K562 (cell line): ENCODE measurements at regions not wholly inside any gene's neighbourhood (a gene's known extent, or its start where the extent isn't known, plus 50 kb on each side); places are given as distances from the start of the nearest gene placed in this dataset.

ENCODE experiments used
- ATAC-seq: fragments of 200-7000 bp; cut with Tn5 transposase; 3 replicates; pipeline ENCODE4 v1.9.1; 2020; ENCODE audit warnings: moderate library complexity
- BruUV-seq: library from RNA; stranded (reverse); fragments of 400-500 nt; replicated peaks from 2 replicates; lab custom pipeline; 2021; lab: Mats Ljungman, UMichigan
- CTCF ChIA-PET: fragments of 300-600 bp; formaldehyde crosslinking; extraction: SDS; loops from one replicate; lab custom pipeline; 2021; ENCODE audit warnings: low intra/inter-chr PET ratio; lab: Yijun Ruan, JAX
- POLR2A ChIA-PET: fragments of 300-600, 350-650 bp; sonication (Branson Sonifier 250); formaldehyde crosslinking; extraction: SDS; loops from one replicate; lab custom pipeline; 2021; ENCODE audit warnings: antibody characterized with exemption, inconsistent platforms; lab: Yijun Ruan, JAX
- DNase-seq, 4 experiments: peaks; one replicate each; pipeline versions ENCODE4 v3.0.0 to v3.0.0-alpha.2; 2011 to 2018; ENCODE audit warnings: low spot score in 3 of 4, mixed read lengths in 3 of 4; ENCODE audit errors: extremely low read depth in 1 of 4
- FAIRE-seq: peaks from 2 replicates; lab custom pipeline; 2011; peaks lifted over from hg19 to GRCh38; lab: Jason Lieb, UNC
- H2AFZ ChIP-seq: 2 replicates; pipeline ENCODE4 v1.6.0; 2011; ENCODE audit warnings: low read depth, low read length, control low read depth, inconsistent platforms
- H3K27ac ChIP-seq: fragments of 200-600 bp; 3 replicates; pipeline ENCODE4 v1.8.0; 2011; ENCODE audit warnings: low read depth, mild to moderate bottlenecking, control low read depth, inconsistent platforms, low read length, moderate library complexity, mixed read lengths; ENCODE audit errors: extremely low read depth
- H3K27me3 ChIP-seq, 2 experiments: fragments of 300-600 bp in 1 of 2; 2 replicates in 1 of 2; 3 replicates in 1 of 2; pipeline versions ENCODE4 v1.6.0 to v1.8.0; 2011; ENCODE audit warnings: inconsistent platforms in 2 of 2, low read length in 2 of 2, mild to moderate bottlenecking in 1 of 2, mixed read lengths in 1 of 2, moderate library complexity in 1 of 2; ENCODE audit not compliant: control insufficient read depth in 2 of 2, insufficient read depth in 2 of 2
- H3K36me3 ChIP-seq: fragments of 300-600 bp; 3 replicates; pipeline ENCODE4 v1.8.0; 2011; ENCODE audit warnings: mild to moderate bottlenecking, low read length, inconsistent platforms; ENCODE audit not compliant: control insufficient read depth, insufficient read depth
- H3K4me1 ChIP-seq, 2 experiments: fragments of 200-600 bp in 1 of 2; replicated peaks in 1 of 2; 2 replicates in 1 of 2; 3 replicates in 1 of 2; pipeline versions ENCODE4 v1.5.1 to v1.8.0; 2011; ENCODE audit warnings: inconsistent platforms in 2 of 2, low read length in 2 of 2, mild to moderate bottlenecking in 1 of 2, mixed read lengths in 1 of 2, moderate library complexity in 1 of 2; ENCODE audit not compliant: control insufficient read depth in 2 of 2, insufficient read depth in 2 of 2
- H3K4me2 ChIP-seq: 2 replicates; pipeline ENCODE4 v1.6.1; 2011; ENCODE audit warnings: low read length, control low read depth, inconsistent platforms, mixed read lengths; ENCODE audit not compliant: insufficient read depth
- H3K4me3 ChIP-seq: fragments of 200-600 bp; sonication (generic), shearing (Covaris generic); 2 replicates; pipeline ENCODE4 v1.5.1; 2016; ENCODE audit warnings: control low read depth, inconsistent platforms
- H3K79me2 ChIP-seq: fragments of 200-600 bp; 3 replicates; pipeline ENCODE4 v1.8.0; 2011; ENCODE audit warnings: low read length, inconsistent platforms; ENCODE audit not compliant: control insufficient read depth, insufficient read depth
- H3K9ac ChIP-seq, 2 experiments: 2 replicates each; pipeline versions ENCODE4 v1.6.0 to v1.6.1; 2011; ENCODE audit warnings: low read depth in 2 of 2, low read length in 2 of 2, control low read depth in 1 of 2, inconsistent platforms in 1 of 2, mild to moderate bottlenecking in 1 of 2, mixed read lengths in 1 of 2; ENCODE audit not compliant: insufficient read depth in 1 of 2
- H3K9me1 ChIP-seq: one replicate; pipeline ENCODE4 v1.6.0; 2011; ENCODE audit warnings: inconsistent platforms, mild to moderate bottlenecking, low read length, moderate library complexity; ENCODE audit not compliant: control insufficient read depth, insufficient read depth
- H3K9me3 ChIP-seq: replicated peaks from 2 replicates; pipeline ENCODE4 v1.5.1; 2011; ENCODE audit warnings: low read depth, low read length, inconsistent platforms; ENCODE audit not compliant: control insufficient read depth, insufficient read depth
- H4K20me1 ChIP-seq: replicated peaks from 2 replicates; pipeline ENCODE4 v1.6.1; 2011; ENCODE audit warnings: low read length, inconsistent platforms, mixed read lengths; ENCODE audit not compliant: control insufficient read depth, insufficient read depth
- HOMEZ ChIP-seq: fragments of 250-450 bp; sonication (Bioruptor Pico); IDR thresholded peaks from 2 replicates; pipeline ENCODE4 v1.4.0; 2020; ENCODE audit warnings: mild to moderate bottlenecking, moderate library complexity
- MYBL2 ChIP-seq, 2 experiments: fragments of 450-650 bp in 1 of 2; sonication (generic) in 1 of 2; formaldehyde crosslinking in 1 of 2; IDR thresholded peaks; 2 replicates each; pipeline versions ENCODE4 v1.6.1 to v1.8.1; 2017 to 2022; ENCODE audit warnings: borderline replicate concordance in 1 of 2, inconsistent platforms in 1 of 2, low read depth in 1 of 2, mild to moderate bottlenecking in 1 of 2, missing genetic modification reagents in 1 of 2, moderate library complexity in 1 of 2
- POLR3G ChIP-seq: IDR thresholded peaks from 2 replicates; pipeline ENCODE4 v1.6.1; 2011; ENCODE audit not compliant: insufficient read length, insufficient replicate concordance; ENCODE audit errors: extremely low read depth
- ZNF263 ChIP-seq: sonication (generic); formaldehyde crosslinking; IDR thresholded peaks from 2 replicates; pipeline ENCODE4 v1.8.0; 2022; ENCODE audit warnings: mild to moderate bottlenecking, missing genetic modification reagents, borderline replicate concordance
- WGBS: fragments of 100-300 bp; shearing (Covaris generic); methylation state at CpG from one replicate; pipeline ENCODE4 v1.1.6; 2016; ENCODE audit warnings: low coverage, mixed read lengths; ENCODE audit not compliant: insufficient coverage; ENCODE audit errors: missing lambda C conversion rate; 5-methylcytosine and 5-hydroxymethylcytosine counted together
- in situ Hi-C: fragments of 300-500 bp; cut with MboI; formaldehyde crosslinking; loops from 4 replicates; pipeline ENCODE4 v1.15.0; 2018; ENCODE audit warnings: inconsistent platforms, mixed read lengths
- intact Hi-C: fragments of 100-400 bp; cut with micrococcal nuclease; formaldehyde crosslinking; loops from 2 replicates; pipeline ENCODE4 v1.14.2; 2022

DNA sequence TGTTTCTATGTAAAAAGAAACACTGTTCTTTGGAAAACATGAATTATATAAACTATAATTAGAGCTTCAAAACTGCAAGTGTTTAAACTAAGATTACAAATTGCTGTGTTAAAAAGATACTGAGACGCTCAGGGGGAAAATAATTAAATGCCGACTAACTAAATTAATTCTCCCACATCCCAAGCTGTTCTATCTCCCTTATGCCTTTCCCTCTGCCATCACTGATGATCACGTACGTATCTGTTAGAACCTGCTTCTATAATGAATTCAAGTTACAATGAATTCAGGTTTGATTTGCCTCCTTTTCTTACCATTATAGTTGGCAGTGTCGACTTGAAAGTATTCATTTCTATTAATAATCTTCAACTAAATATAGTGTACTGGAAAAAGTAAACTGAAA is 349.9 kb upstream of the CDH6 start (continued):
- TF ChIP-seq ZNF263 (CRISPR knock-in tag) (no peak), HOMEZ (CRISPR knock-in tag) (no peak)
- TF ChIP-seq, all 486 proteins: peak for 0

DNA sequence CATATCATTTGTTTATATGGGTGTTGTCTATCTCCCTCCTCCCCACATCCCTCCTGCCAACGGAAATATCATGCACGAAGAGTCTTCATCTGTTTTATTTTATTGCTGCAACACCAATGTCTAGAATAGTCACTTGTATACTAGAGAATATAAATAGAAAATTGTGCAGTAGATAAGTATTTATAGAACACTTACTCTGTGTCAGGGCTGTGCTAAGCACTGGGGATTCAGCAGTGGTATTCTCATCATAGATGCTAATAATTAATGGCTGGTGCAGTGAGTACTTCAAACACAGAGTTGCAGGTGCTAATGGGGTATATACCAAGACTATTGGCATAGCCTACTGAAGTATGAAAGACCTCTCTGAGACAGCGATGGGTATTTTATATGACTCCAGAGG is 353.5 kb upstream of the CDH6 start:
- H3K36me3 ChIP-seq = no peaks in the 10 kb centered on the region
- H3K27me3 ChIP-seq = no peaks in the 10 kb centered on the region
- no peaks in the 10 kb centered on the region for H4K20me1 ChIP-seq
- ATAC-seq (no peak), FAIRE-seq (no peak), DNase-seq (no peak)
- ChIA-PET POLR2A (no interaction called here), CTCF (no interaction called here)
- TF ChIP-seq MYBL2 (IDR thresholded peaks at IDR 0.05; ENCODE audit: low read depth) = no peak
- no peak for TF ChIP-seq MYBL2 (CRISPR knock-in tag; IDR thresholded peaks at IDR 0.05; ENCODE audit: borderline replicate concordance)
- TF ChIP-seq POLR3G = no peak
- 0% methylated on average over 3 of the region's 3 CpGs for WGBS
- no TSS peak for BruUV-seq
- no peak overlapping the region for H3K4me2 ChIP-seq
- no peak overlapping the region for H3K9ac ChIP-seq
- no peaks in the 10 kb centered on the region for H3K9me3 ChIP-seq
- H3K9me1 ChIP-seq = no peaks in the 10 kb centered on the region
- H3K79me2 ChIP-seq = no peaks in the 10 kb centered on the region
- in situ Hi-C loops (no loop called here), intact Hi-C loops (no loop called here)
- no peak overlapping the region for H3K27ac ChIP-seq
- no peak overlapping the region for H3K4me3 ChIP-seq
- H2AFZ ChIP-seq = no peak overlapping the region
- H3K4me1 ChIP-seq = no peaks in the 10 kb centered on the region
